ENCODE measurements at regions not wholly inside any gene's neighbourhood (a gene's known extent, or its start where the extent isn't known, plus 50 kb on each side); places are given as distances from the start of the nearest gene placed in this dataset.
A peak's percentile ranks its signal among the peaks of the same experiment; 100 is the strongest.
"Not testable (repeated sequence)": the region's sequence is repeated elsewhere in the genome, so short reads cannot be mapped to it uniquely, and the experiment has no call there.

- no peak for DNase-seq
Measured at GRCh38 chr12:68428211-68428610, 96.0 kb upstream of the MDM1 start.

GRCh38 chr12:68428724-68429501 lies 96.8 kb upstream of the MDM1 start:
- no peak for DNase-seq

- DNase-seq: no peak
Measured at GRCh38 chr12:68429696-68430095, 97.5 kb upstream of the MDM1 start.

- no peak for DNase-seq
Measured at GRCh38 chr12:68431786-68432185, 99.6 kb upstream of the MDM1 start.

GRCh38 chr12:68432622-68433021 lies 100.5 kb upstream of the MDM1 start:
- no peak for DNase-seq

- no peak for DNase-seq
Measured at GRCh38 chr12:68434391-68435298, 102.5 kb upstream of the MDM1 start.

- no peak for DNase-seq
Measured at GRCh38 chr12:68435299-68435637, 103.1 kb upstream of the MDM1 start.

- DNase-seq: no peak
Measured at GRCh38 chr12:68435816-68436215, 103.7 kb upstream of the MDM1 start.

GRCh38 chr12:68438601-68439000 lies 106.4 kb upstream of the MDM1 start:
- DNase-seq: no peak

GRCh38 chr12:68439368-68440045 lies 107.3 kb upstream of the MDM1 start:
- no peak for DNase-seq

- DNase-seq: no peak
Measured at GRCh38 chr12:68440068-68440581, 108.0 kb upstream of the MDM1 start.

- no peak for DNase-seq
Measured at GRCh38 chr12:68441167-68441566, 109.0 kb upstream of the MDM1 start.

GRCh38 chr12:68442353-68442972 lies 110.3 kb upstream of the MDM1 start:
- DNase-seq: not testable (repeated sequence)

GRCh38 chr12:68443695-68444094 lies 111.5 kb upstream of the MDM1 start:
- DNase-seq: not testable (repeated sequence)

GRCh38 chr12:68445824-68446223 lies 113.7 kb upstream of the MDM1 start:
- DNase-seq: no peak

- DNase-seq: no peak
Measured at GRCh38 chr12:68446384-68446783, 114.2 kb upstream of the MDM1 start.

GRCh38 chr12:68446901-68447796 lies 115.0 kb upstream of the MDM1 start:
- DNase-seq: no peak

GRCh38 chr12:68447797-68448260 lies 115.7 kb upstream of the MDM1 start:
- DNase-seq: no peak

GRCh38 chr12:68449196-68449595 lies 117.0 kb upstream of the MDM1 start:
- DNase-seq: no peak

- peak; percentile 7 for DNase-seq
Measured at GRCh38 chr12:68450947-68451260, 118.7 kb upstream of the MDM1 start.

GRCh38 chr12:68451261-68452077 lies 119.3 kb upstream of the MDM1 start:
- peak; percentile 46 for DNase-seq

Measured in stimulated activated naive CD4-positive, alpha-beta T cell treated with Interleukin-2 at 50 U/mL for 16 hours (primary cell).